Suprapubic skin (tissue), 4 donors: ENCODE measurements at regions not wholly inside any gene's neighbourhood (a gene's known extent, or its start where the extent isn't known, plus 50 kb on each side); places are given as distances from the start of the nearest gene placed in this dataset.

ENCODE experiments used
- POLR2A ChIP-seq, 2 donors: fragments of 450-650 bp; IDR thresholded peaks; one replicate each; pipeline ENCODE4 v1.6.1; 2017; ENCODE audit warnings: antibody characterized with exemption in 2 of 2, mild to moderate bottlenecking in 2 of 2, moderate library complexity in 2 of 2
- POLR2AphosphoS5 ChIP-seq, 3 donors: sonication (generic); formaldehyde crosslinking; IDR thresholded peaks; one replicate each; pipeline ENCODE4 v1.6.1; 2017; ENCODE audit warnings: antibody characterized with exemption in 3 of 3
- TF ChIP-seq, protein P1 (sequence below), 2 donors: fragments of 200-600 bp in 1 of 2; fragments of 450-650 bp in 1 of 2; sonication (generic) in 1 of 2; IDR thresholded peaks; one replicate each; pipeline ENCODE4 v1.5.1; 2016 to 2019; ENCODE audit warnings: antibody characterized with exemption in 2 of 2, mild to moderate bottlenecking in 1 of 2, moderate library complexity in 1 of 2

- TF ChIP-seq, protein P1, sequence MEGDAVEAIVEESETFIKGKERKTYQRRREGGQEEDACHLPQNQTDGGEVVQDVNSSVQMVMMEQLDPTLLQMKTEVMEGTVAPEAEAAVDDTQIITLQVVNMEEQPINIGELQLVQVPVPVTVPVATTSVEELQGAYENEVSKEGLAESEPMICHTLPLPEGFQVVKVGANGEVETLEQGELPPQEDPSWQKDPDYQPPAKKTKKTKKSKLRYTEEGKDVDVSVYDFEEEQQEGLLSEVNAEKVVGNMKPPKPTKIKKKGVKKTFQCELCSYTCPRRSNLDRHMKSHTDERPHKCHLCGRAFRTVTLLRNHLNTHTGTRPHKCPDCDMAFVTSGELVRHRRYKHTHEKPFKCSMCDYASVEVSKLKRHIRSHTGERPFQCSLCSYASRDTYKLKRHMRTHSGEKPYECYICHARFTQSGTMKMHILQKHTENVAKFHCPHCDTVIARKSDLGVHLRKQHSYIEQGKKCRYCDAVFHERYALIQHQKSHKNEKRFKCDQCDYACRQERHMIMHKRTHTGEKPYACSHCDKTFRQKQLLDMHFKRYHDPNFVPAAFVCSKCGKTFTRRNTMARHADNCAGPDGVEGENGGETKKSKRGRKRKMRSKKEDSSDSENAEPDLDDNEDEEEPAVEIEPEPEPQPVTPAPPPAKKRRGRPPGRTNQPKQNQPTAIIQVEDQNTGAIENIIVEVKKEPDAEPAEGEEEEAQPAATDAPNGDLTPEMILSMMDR (IDR thresholded peaks at IDR 0.05): no peak
- TF ChIP-seq POLR2AphosphoS5 (IDR thresholded peaks at IDR 0.05) (no peak), POLR2A (IDR thresholded peaks at IDR 0.05) (no peak)
Measured at GRCh38 chr9:135391759-135392158, 87.8 kb upstream of the PPP1R26 start.
